ENCODE measurements at regions not wholly inside any gene's neighbourhood (a gene's known extent, or its start where the extent isn't known, plus 50 kb on each side); places are given as distances from the start of the nearest gene placed in this dataset.

DNA sequence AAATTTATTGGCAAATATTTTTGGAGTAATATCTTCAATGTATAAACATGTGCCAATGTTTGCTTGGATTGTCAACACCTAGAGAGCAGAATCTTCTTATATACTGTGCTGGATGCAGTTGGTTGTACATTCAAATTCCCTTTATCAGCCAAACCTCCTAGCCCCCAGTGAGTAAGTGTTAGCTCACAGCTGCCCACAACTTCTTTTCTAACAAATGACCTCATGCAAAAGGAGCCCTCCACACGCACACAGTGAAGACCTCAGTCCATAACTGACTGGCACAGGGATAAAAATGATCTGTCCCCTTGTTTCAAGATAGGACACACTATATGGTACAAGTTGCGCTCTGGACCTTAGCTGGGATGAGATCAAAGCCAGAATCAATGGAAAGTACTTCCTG, 458.0 kb upstream of the NWD2 start:
- no TSS peak for BruUV-seq (replicated peaks)
- no peaks in the 10 kb centered on the region for H3K4me1 ChIP-seq
- H3K36me3 ChIP-seq (ENCODE audit: control insufficient read depth, insufficient read depth, low read length) = no peaks in the 10 kb centered on the region
- no peaks in the 10 kb centered on the region for H3K36me3 Mint-ChIP-seq (ENCODE audit: insufficient read depth, unreplicated experiment)
- no peak overlapping the region for H3K4me3 ChIP-seq (ENCODE audit: low read depth, low read length)
- H3K9me3 Mint-ChIP-seq (ENCODE audit: unreplicated experiment) = no peaks in the 10 kb centered on the region
- no peaks in the 10 kb centered on the region for H3K9me3 ChIP-seq
- no peak for DNase-seq
- ChIA-PET CTCF (no interaction called here), POLR2A (no interaction called here)
- H3K27me3 ChIP-seq (replicated peaks; ENCODE audit: control insufficient read depth, insufficient read depth, low read length) = no peaks in the 10 kb centered on the region
- no peak overlapping the region for H3K4me3 Mint-ChIP-seq (ENCODE audit: unreplicated experiment)
- H3K4me1 Mint-ChIP-seq (ENCODE audit: low read depth, unreplicated experiment) = no peaks in the 10 kb centered on the region
- intact Hi-C loops (cut with micrococcal nuclease; ENCODE audit: unreplicated experiment) = no loop called here
- H3K27ac Mint-ChIP-seq (ENCODE audit: unreplicated experiment) = no peak overlapping the region
- TF ChIP-seq, protein P1, sequence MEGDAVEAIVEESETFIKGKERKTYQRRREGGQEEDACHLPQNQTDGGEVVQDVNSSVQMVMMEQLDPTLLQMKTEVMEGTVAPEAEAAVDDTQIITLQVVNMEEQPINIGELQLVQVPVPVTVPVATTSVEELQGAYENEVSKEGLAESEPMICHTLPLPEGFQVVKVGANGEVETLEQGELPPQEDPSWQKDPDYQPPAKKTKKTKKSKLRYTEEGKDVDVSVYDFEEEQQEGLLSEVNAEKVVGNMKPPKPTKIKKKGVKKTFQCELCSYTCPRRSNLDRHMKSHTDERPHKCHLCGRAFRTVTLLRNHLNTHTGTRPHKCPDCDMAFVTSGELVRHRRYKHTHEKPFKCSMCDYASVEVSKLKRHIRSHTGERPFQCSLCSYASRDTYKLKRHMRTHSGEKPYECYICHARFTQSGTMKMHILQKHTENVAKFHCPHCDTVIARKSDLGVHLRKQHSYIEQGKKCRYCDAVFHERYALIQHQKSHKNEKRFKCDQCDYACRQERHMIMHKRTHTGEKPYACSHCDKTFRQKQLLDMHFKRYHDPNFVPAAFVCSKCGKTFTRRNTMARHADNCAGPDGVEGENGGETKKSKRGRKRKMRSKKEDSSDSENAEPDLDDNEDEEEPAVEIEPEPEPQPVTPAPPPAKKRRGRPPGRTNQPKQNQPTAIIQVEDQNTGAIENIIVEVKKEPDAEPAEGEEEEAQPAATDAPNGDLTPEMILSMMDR (IDR thresholded peaks at IDR 0.05; ENCODE audit: insufficient read depth in 1 of 2, low read depth in 1 of 2, low read length in 1 of 2, severe bottlenecking in 1 of 2, unreplicated experiment in 1 of 2) = no peak
- H3K27me3 Mint-ChIP-seq (ENCODE audit: insufficient read depth, unreplicated experiment) = no peaks in the 10 kb centered on the region

DNA sequence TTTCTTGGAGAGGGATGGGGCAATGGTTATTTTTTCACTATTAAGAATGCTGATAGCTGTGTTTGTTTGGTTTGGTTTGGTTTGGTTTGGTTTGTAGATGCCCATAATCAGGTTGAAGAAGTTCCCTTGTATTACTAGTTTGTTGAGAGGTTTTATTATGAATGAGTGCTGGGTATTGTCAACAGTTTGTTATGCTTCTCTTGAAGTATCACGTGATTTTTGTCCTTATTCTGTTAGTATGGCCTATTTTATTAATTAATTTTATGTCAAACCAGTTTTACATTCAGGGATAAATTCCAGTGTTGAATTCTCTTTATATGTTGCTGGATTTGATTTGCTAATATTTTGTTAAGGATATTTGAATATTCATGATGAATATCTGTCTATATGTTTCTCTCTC, 449.8 kb upstream of the NWD2 start:
- H3K4me1 ChIP-seq = no peaks in the 10 kb centered on the region
- no peaks in the 10 kb centered on the region for H3K36me3 ChIP-seq (ENCODE audit: control insufficient read depth, insufficient read depth, low read length)
- no peak overlapping the region for H3K27ac Mint-ChIP-seq (ENCODE audit: unreplicated experiment)
- H3K4me3 ChIP-seq (ENCODE audit: low read depth, low read length) = no peak overlapping the region
- ChIA-PET POLR2A (no interaction called here), CTCF (no interaction called here)
- BruUV-seq (replicated peaks) = no TSS peak
- TF ChIP-seq, protein P1 (IDR thresholded peaks at IDR 0.05; ENCODE audit: insufficient read depth in 1 of 2, low read depth in 1 of 2, low read length in 1 of 2, severe bottlenecking in 1 of 2, unreplicated experiment in 1 of 2) = no peak
- no peak overlapping the region for H3K4me3 Mint-ChIP-seq (ENCODE audit: unreplicated experiment)
- intact Hi-C loops (cut with micrococcal nuclease; ENCODE audit: unreplicated experiment) = no loop called here
- peaks cover 2% of the 10 kb centered on the region for H3K27me3 Mint-ChIP-seq (ENCODE audit: insufficient read depth, unreplicated experiment)
- no peaks in the 10 kb centered on the region for H3K9me3 ChIP-seq
- H3K27me3 ChIP-seq (replicated peaks; ENCODE audit: control insufficient read depth, insufficient read depth, low read length) = no peaks in the 10 kb centered on the region
- H3K9me3 Mint-ChIP-seq (ENCODE audit: unreplicated experiment) = no peaks in the 10 kb centered on the region
- no peak for DNase-seq
- no peaks in the 10 kb centered on the region for H3K4me1 Mint-ChIP-seq (ENCODE audit: low read depth, unreplicated experiment)
- no peaks in the 10 kb centered on the region for H3K36me3 Mint-ChIP-seq (ENCODE audit: insufficient read depth, unreplicated experiment)

DNA sequence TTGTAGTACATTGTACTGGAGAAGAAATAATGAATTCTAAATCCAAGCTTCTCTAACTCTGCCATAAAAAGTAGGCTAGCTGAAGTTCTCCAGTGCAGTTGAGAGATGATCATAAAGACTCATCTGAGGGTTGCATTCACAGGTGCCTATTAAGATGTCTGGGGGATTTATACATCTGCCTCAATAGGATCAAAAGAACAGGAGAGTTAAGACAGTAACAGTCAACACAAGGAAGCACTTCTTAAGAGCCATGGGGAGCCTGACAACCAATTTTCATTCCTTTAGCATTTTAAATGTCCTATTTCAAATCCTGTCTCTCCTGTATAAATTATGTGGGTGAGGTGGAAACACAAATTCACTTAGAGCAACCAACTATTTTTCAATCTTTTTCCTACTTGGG, 432.4 kb upstream of the NWD2 start:
- CTCF ChIA-PET = no interaction called here
- Mint-ChIP-seq H3K4me3 (ENCODE audit: unreplicated experiment) (no peak overlapping the region), H3K4me1 (ENCODE audit: low read depth, unreplicated experiment) (no peaks in the 10 kb centered on the region), H3K27me3 (ENCODE audit: insufficient read depth, unreplicated experiment) (no peaks in the 10 kb centered on the region), H3K9me3 (ENCODE audit: unreplicated experiment) (no peaks in the 10 kb centered on the region), H3K27ac (ENCODE audit: unreplicated experiment) (no peak overlapping the region), H3K36me3 (ENCODE audit: insufficient read depth, unreplicated experiment) (no peaks in the 10 kb centered on the region)
- POLR2A ChIA-PET = no interaction called here
- no peaks in the 10 kb centered on the region for H3K36me3 ChIP-seq (ENCODE audit: control insufficient read depth, insufficient read depth, low read length)
- no peak overlapping the region for H3K4me3 ChIP-seq (ENCODE audit: low read depth, low read length)
- no peaks in the 10 kb centered on the region for H3K9me3 ChIP-seq
- H3K4me1 ChIP-seq = peaks cover 4% of the 10 kb centered on the region; the same call in 1 of the 2 replicates
- H3K27me3 ChIP-seq (replicated peaks; ENCODE audit: control insufficient read depth, insufficient read depth, low read length) = no peaks in the 10 kb centered on the region
- intact Hi-C loops (cut with micrococcal nuclease; ENCODE audit: unreplicated experiment) = no loop called here
- DNase-seq = no peak
- no TSS peak for BruUV-seq (replicated peaks)
- TF ChIP-seq, protein P1 (IDR thresholded peaks at IDR 0.05; ENCODE audit: insufficient read depth in 1 of 2, low read depth in 1 of 2, low read length in 1 of 2, severe bottlenecking in 1 of 2, unreplicated experiment in 1 of 2) = no peak

Measured in Caco-2 (cell line).